ENCODE measurements at regions not wholly inside any gene's neighbourhood (a gene's known extent, or its start where the extent isn't known, plus 50 kb on each side); places are given as distances from the start of the nearest gene placed in this dataset.
A peak's percentile ranks its signal among the peaks of the same experiment; 100 is the strongest.

- TF ChIP-seq GATA1 (IDR thresholded peaks at IDR 0.05; ENCODE audit: low read depth, low read length): no peak
- TF ChIP-seq POLR2A (IDR thresholded peaks at IDR 0.05; ENCODE audit: low read length): no peak
- no peak for DNase-seq
Measured at GRCh38 chrX:117744958-117745357, 371.7 kb downstream of the KLHL13 start.

GRCh38 chrX:117743469-117744251 lies 372.9 kb downstream of the KLHL13 start:
- no peak for TF ChIP-seq GATA1 (IDR thresholded peaks at IDR 0.05; ENCODE audit: low read depth, low read length)
- TF ChIP-seq POLR2A (IDR thresholded peaks at IDR 0.05; ENCODE audit: low read length): no peak
- DNase-seq: peak in 1 of 2 experiments; percentile 0

GRCh38 chrX:117713411-117713810 lies 403.2 kb downstream of the KLHL13 start:
- TF ChIP-seq GATA1 (IDR thresholded peaks at IDR 0.05; ENCODE audit: low read depth, low read length) (no peak), POLR2A (IDR thresholded peaks at IDR 0.05; ENCODE audit: low read length) (no peak)
- DNase-seq: no peak

GRCh38 chrX:117711782-117712181 lies 404.8 kb downstream of the KLHL13 start:
- TF ChIP-seq POLR2A (IDR thresholded peaks at IDR 0.05; ENCODE audit: low read length) (no peak), GATA1 (IDR thresholded peaks at IDR 0.05; ENCODE audit: low read depth, low read length) (no peak)
- no peak for DNase-seq

DNA sequence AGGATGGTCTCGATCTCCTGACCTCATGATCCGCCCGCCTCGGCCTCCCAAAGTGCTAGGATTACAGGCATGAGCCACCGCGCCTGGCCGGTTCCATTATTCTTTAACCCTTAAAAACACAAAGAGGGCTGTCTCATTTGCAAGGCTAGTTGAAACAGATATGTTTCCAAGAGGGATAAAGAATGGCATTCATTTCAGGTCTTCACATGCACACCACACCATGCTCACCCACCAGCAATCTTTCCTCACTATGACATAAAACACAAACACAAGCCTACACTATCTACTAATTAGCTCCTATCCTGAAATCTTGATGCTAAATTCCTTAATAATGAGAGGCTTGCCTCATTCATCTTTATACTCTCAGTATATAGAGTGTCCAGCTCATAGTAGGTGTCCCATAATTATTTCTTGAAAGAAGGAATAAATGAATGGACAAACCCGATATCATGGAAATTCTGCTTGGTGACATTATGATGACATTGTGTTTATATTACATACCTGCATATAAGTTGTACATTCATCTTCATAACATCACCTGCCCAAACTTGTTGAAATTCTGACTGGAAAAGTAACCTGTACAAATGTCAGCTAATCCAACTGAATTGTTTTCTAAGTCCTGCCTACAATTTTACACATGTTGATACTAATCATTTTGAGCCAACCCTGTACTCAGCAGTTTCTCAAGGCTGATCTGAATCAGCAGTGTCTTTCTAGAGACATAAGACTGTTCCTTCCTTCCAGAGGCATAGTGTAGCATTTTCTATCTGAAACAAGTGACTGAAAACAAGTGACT lies 408.5 kb downstream of the KLHL13 start:
- no peak for DNase-seq
- TF ChIP-seq GATA1 (IDR thresholded peaks at IDR 0.05; ENCODE audit: low read depth, low read length) (no peak), POLR2A (IDR thresholded peaks at IDR 0.05; ENCODE audit: low read length) (no peak)

- no peak for TF ChIP-seq POLR2A (IDR thresholded peaks at IDR 0.05; ENCODE audit: low read length)
- TF ChIP-seq GATA1 (IDR thresholded peaks at IDR 0.05; ENCODE audit: low read depth, low read length): no peak
- no peak for DNase-seq
Measured at GRCh38 chrX:117701050-117701449, 415.6 kb downstream of the KLHL13 start.

DNA sequence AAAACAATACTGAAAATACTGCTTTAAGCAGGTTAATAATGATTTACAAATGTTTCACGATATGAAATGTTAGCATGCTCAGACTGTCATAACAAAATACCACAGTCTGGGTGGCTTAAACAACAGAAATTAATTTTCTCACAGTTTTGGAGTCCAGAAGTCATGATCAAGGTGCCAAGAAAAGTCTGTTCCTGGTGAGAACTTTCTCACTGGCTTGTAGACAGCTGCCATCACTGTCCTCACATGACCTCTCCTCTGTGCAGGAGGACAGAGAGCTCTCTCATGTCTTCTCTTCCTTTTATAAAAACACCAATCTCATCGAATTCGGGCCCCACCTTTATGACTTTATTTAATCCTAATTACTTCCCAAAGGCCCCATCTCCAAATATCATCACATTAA lies 426.7 kb downstream of the KLHL13 start:
- DNase-seq: no peak
- TF ChIP-seq POLR2A (IDR thresholded peaks at IDR 0.05; ENCODE audit: low read length) (no peak), GATA1 (IDR thresholded peaks at IDR 0.05; ENCODE audit: low read depth, low read length) (no peak)

GRCh38 chrX:117680286-117680685 lies 436.3 kb downstream of the KLHL13 start:
- DNase-seq: no peak
- TF ChIP-seq POLR2A (IDR thresholded peaks at IDR 0.05; ENCODE audit: low read length) (no peak), GATA1 (IDR thresholded peaks at IDR 0.05; ENCODE audit: low read depth, low read length) (no peak)

- no peak for DNase-seq
- TF ChIP-seq POLR2A (IDR thresholded peaks at IDR 0.05; ENCODE audit: low read length) (no peak), GATA1 (IDR thresholded peaks at IDR 0.05; ENCODE audit: low read depth, low read length) (no peak)
Measured at GRCh38 chrX:117653396-117653795, 463.2 kb downstream of the KLHL13 start.

- DNase-seq: no peak
- TF ChIP-seq GATA1 (IDR thresholded peaks at IDR 0.05; ENCODE audit: low read depth, low read length) (no peak), POLR2A (IDR thresholded peaks at IDR 0.05; ENCODE audit: low read length) (no peak)
Measured at GRCh38 chrX:117645639-117646038, 471.0 kb downstream of the KLHL13 start.

- TF ChIP-seq GATA1 (IDR thresholded peaks at IDR 0.05; ENCODE audit: low read depth, low read length): no peak
- no peak for TF ChIP-seq POLR2A (IDR thresholded peaks at IDR 0.05; ENCODE audit: low read length)
- DNase-seq: no peak
Measured at GRCh38 chrX:117641913-117642656, 474.5 kb downstream of the KLHL13 start.

- no peak for DNase-seq
- TF ChIP-seq POLR2A (IDR thresholded peaks at IDR 0.05; ENCODE audit: low read length): no peak
- TF ChIP-seq GATA1 (IDR thresholded peaks at IDR 0.05; ENCODE audit: low read depth, low read length): no peak
Measured at GRCh38 chrX:117636826-117637225, 479.8 kb downstream of the KLHL13 start.

DNA sequence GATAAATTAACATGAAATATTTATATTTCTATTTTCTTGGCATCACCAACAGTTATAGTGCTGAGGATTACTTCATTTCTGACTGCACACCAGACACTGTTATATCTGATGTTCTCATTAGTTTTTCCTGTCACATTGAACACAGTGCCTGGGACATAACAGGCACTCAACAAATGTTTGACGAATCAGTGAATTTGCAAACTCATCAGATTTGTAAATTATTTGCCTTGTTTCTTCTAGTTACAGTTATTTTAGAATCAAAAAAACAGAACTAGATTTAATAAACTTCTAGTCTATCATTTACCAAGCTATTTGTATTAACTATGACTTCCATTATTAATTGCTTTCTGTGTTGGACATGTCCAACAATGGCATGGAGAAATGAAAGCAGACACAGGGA lies 483.3 kb downstream of the KLHL13 start:
- DNase-seq: no peak
- no peak for TF ChIP-seq GATA1 (IDR thresholded peaks at IDR 0.05; ENCODE audit: low read depth, low read length)
- TF ChIP-seq POLR2A (IDR thresholded peaks at IDR 0.05; ENCODE audit: low read length): no peak

GRCh38 chrX:117628381-117628780 lies 488.2 kb downstream of the KLHL13 start:
- TF ChIP-seq GATA1 (IDR thresholded peaks at IDR 0.05; ENCODE audit: low read depth, low read length): no peak
- TF ChIP-seq POLR2A (IDR thresholded peaks at IDR 0.05; ENCODE audit: low read length): no peak
- no peak for DNase-seq

Data from erythroblast (primary cell).